GM12891 (cell line): ENCODE measurements at regions not wholly inside any gene's neighbourhood (a gene's known extent, or its start where the extent isn't known, plus 50 kb on each side); places are given as distances from the start of the nearest gene placed in this dataset.

Experiments used
- PAX5 ChIP-seq: IDR thresholded peaks from 2 replicates; pipeline ENCODE4 v1.6.1; 2011; ENCODE audit warnings: low read length, moderate library complexity, mild to moderate bottlenecking; ENCODE audit not compliant: insufficient read depth, severe bottlenecking
- POLR2A ChIP-seq: IDR thresholded peaks from 2 replicates; pipeline ENCODE4 v1.6.1; 2011; ENCODE audit warnings: low read depth, low read length, control low read depth
- POLR2AphosphoS5 ChIP-seq: IDR thresholded peaks from 2 replicates; pipeline ENCODE4 v1.6.1; 2011; ENCODE audit warnings: low read depth, low read length, control low read depth
- POU2F2 ChIP-seq: IDR thresholded peaks from 2 replicates; pipeline ENCODE4 v1.6.1; 2011; ENCODE audit warnings: low read depth, mild to moderate bottlenecking, control low read depth, low read length, moderate library complexity
- TAF1 ChIP-seq: IDR thresholded peaks from 2 replicates; pipeline ENCODE4 v1.6.1; 2011; ENCODE audit warnings: low read depth, low read length, control low read depth

GRCh38 chr17:54259476-54259875, 436.7 kb downstream of the KIF2B start:
- TF ChIP-seq POLR2A (no peak), TAF1 (no peak), POLR2AphosphoS5 (no peak), POU2F2 (no peak), PAX5 (no peak)
